ENCODE measurements at regions not wholly inside any gene's neighbourhood (a gene's known extent, or its start where the extent isn't known, plus 50 kb on each side); places are given as distances from the start of the nearest gene placed in this dataset.
"Not testable (repeated sequence)": the region's sequence is repeated elsewhere in the genome, so short reads cannot be mapped to it uniquely, and the experiment has no call there.

DNA sequence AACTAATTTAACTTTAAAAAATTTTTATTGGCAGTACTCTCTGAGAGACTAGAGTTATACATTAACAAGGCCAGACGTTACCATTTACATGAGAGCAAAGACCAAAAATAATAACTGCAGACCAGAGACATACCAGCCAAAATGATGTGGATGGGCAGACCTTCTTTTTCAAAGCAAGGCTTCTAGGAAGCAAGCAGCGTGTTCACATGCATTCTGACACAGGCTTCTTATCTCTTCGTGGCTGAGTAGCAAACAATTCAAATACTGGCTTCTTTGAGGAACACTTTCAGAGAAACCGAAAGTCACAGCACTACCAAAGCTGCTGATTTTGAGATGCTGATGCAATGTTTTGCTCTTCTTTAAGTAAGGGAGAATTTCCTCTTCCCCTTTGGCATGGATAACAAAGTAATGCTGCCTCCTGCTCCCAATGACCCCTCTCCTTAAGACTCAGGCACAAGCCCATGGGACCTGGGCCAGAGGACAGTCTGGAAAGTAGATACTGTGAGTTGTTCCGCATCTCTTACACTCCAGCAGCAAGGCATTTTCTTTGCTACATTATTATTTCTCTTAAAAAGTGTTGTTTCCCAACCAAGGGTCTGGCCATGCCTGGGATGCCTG, 181.9 kb downstream of the MREG start:
- no peak for DNase-seq (ENCODE audit: low read depth)

DNA sequence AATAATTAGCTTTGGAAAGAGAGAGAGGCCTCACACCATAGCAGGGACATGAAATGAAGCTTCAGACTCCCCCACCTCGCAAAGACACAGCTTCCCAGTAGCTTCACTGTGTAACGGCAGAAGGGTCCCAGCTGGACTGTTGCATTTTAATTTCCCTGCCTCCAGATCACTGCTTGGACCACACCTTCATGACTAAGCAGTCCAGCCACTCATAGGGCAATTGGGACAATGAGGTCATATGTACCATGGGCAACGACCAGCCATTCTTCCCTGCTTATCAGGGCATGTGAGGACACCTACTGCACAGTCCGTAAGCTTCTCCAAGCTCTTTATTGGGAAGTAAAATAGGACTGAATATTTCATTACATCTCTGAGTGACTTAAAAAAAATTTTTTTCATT, 183.0 kb downstream of the MREG start:
- no peak for DNase-seq (ENCODE audit: low read depth)

GRCh38 chr2:215829261-215829660, 184.1 kb downstream of the MREG start:
- no peak for DNase-seq (ENCODE audit: low read depth)

GRCh38 chr2:215828528-215829184, 184.7 kb downstream of the MREG start:
- peak; percentile 9 for DNase-seq (ENCODE audit: low read depth)

DNA sequence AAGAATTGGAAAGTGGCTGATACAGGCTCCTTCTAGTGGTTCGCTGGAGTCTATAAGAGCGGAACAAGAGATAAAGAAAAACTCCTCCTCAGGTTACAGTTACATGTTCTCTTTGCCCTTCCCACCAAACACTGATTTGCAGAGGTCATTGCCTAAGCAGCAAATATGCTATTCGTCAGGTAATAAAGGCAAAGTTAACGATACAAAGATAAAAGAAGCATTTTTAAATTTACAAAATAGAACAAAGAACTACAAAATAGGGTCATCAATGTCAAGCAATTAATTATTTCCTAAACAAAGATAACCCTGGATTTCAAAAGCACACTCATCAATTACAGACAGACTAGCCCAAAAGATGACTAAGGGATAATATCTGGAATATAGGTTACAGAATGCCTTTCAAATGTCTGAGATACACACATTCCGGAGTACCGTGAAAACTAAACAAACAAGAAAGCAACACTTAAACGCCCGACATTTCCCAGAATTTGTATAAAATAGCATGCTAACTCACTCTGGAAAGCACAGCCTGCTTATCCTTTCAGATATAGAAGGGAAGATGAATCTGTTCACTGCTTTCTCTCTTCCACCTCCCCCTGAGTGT, 186.4 kb downstream of the MREG start:
- DNase-seq (ENCODE audit: low read depth), result no peak

- no peak for DNase-seq (ENCODE audit: low read depth)
Observed at GRCh38 chr2:215826376-215826775, 187.0 kb downstream of the MREG start.

DNA sequence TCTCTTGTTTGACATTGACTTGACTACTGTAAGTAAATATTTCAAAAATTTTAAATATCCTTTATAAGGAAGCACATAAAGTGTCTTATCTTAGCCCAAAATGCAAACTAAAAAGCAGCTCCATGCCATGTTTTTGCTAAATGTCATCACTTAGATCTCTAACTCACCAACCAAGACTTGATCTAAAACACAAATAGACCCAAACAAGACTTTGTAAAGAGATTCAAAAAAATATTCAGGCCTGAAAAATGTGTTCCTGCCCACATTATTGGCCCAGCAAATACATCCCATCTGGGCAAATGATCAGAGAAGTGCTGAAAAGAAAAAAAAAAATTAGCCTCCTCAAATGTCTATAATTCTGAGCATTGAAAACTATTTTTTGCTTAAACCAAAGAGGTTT, 187.6 kb downstream of the MREG start:
- DNase-seq (ENCODE audit: low read depth), result no peak

- not testable (repeated sequence) for DNase-seq (ENCODE audit: low read depth)
Observed at GRCh38 chr2:215821298-215821697, 192.1 kb downstream of the MREG start.

DNA sequence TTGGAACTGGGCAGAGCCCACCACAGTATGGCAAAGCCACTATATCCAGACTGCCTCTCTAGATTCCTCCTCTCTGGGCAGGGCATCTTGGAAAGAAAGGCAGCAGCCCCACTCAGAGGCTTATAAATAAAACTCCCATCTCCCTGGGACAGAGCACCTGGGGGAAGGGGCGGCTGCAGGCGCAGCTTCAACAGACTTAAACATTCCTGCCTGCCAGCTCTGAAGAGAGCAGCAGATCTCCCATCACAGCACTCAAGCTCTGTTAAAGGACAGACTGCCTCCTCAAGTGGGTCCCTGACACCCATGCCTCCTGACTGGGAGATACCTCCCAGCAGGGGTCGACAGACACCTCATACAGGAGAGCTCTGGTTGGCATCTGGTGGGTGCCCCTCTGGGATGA, 193.6 kb downstream of the MREG start:
- DNase-seq (ENCODE audit: low read depth), result not testable (repeated sequence)

- DNase-seq (ENCODE audit: low read depth), result no peak
Observed at GRCh38 chr2:215817046-215817445, 196.3 kb downstream of the MREG start.

DNA sequence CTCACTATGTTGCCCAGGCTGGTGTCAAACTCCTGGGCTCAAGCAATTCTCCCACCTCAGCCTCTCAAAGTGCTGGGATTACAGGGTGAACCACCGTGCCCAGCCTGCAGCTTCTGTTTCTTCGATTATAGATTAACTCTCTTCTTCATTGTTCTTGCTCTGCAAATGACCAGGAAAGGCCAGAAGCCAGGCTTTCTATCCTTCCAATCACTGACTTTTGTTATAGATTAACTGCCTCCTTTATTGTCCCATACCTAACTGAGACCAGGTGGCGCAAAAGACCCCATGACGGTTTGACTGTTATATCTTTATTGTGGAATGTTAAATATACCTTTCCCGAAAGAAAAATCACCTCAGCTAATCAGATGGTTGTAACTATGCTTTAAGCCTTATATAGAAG, 196.9 kb downstream of the MREG start:
- DNase-seq (ENCODE audit: low read depth), result no peak

GRCh38 chr2:215815960-215816359, 197.4 kb downstream of the MREG start:
- no peak for DNase-seq (ENCODE audit: low read depth)

DNA sequence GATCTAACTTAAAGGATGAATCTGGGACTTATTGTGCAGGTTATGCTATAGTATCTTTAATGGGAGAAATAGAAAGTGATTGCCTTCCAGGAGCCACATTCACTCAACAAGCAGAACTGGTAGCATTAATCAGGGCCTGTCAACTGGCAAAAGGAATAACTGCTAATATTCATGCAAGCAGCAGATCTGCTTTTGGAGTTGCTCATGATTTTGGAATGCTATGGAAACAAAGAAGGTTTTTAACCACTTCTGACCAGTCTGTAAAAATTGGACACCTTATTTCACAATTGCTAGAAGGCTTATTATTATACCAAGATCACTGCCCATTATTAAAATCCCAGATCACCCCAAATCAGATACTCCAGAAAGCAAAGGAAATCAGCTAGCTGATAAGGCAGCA, 200.4 kb downstream of the MREG start:
- DNase-seq (ENCODE audit: low read depth), result no peak

- no peak for DNase-seq (ENCODE audit: low read depth)
Observed at GRCh38 chr2:215811409-215812345, 201.7 kb downstream of the MREG start.

DNA sequence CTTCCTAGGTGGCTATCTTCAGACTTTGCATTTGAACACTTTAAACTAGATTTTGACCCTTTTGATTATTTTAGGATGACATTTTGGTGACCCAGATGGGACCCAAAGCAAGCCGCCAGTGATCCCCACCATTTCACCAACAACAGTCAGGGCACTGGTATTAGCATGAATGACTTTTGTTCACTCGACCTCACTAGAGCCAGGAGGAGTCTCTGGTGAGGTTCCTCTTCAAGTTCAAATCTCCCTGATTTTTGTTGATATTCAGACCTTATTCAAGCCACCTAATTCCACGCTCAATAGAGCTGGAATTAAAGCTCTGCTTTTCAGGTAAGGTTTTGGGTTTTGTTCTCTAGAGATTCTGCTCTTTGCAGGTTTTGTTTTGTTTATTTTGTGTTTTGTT, 202.3 kb downstream of the MREG start:
- DNase-seq (ENCODE audit: low read depth), result no peak

DNA sequence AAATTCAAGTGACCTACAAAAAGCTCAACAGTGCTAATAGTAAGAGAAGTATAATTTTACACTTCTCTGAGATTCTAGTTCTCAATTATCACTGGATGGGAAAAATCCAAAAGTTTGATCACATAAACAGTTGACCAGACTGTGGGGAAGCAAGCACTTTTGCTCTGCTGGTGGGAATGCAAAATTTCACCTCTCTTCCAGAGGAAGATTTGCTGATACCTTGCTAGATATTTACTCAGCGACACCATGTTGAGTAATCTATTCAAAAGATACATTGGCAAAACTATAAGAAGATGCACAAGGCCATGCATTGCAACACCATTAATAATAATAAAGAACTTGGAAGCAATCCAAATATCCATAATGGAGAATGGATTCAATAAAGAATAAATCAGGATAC, 204.4 kb downstream of the MREG start:
- no peak for DNase-seq (ENCODE audit: low read depth)

GRCh38 chr2:215808194-215808593, 205.2 kb downstream of the MREG start:
- DNase-seq (ENCODE audit: low read depth), result no peak

DNA sequence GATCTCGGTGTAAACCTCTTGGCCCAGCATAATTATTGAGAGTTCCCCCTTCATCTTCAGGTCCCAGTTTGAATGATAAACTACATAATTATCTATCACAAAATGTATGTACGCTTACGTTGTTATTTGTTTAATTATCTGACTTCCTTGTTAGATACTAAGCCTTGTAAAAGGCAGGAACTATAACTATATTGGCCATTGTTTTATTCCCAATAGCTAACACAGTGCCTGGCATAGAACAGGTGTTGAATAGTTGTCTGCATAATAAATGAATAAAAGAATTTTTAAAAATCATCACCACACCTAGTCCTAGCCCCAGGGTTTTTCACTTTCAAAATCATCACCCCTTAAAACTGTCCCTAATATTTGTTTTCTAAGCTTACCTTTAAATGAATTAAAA, 207.9 kb downstream of the MREG start:
- no peak for DNase-seq (ENCODE audit: low read depth)

DNA sequence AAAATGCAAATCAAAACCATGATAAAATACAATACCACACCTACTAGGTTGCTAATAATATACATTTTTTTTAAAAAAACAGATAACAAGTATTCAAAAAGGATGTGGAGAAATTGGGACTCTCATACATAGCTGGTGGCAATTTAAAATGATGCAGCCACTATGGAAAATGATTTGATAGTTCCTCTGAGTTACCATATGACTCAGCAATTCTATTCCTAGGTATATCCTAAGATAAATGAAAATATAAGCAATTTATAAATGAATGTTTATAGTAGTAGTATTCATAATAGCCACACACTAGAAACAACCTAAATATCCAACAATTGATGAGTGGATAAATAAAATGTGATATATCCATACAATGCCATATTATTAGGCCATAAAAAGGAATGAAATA, 210.2 kb downstream of the MREG start:
- DNase-seq (ENCODE audit: low read depth), result no peak

DNA sequence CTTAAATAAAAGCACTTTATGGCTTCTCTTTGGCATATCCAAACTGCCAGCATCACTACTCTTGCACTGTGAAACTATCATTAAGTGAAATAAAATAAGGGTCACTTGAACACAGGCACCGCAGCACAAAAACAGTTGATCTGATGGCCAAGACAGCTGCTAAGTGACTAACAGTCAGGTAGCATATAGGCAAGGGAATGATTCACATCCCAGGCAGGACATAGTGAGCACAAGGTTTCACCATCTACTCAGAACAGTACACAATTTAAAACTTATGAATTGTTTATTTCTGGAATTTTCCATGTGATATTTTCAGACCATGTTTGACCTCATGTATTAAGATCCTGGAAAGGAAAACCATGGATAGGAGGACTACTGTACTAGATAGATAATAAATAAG, 214.2 kb downstream of the MREG start:
- DNase-seq (ENCODE audit: low read depth), result no peak

- no peak for DNase-seq (ENCODE audit: low read depth)
Observed at GRCh38 chr2:215797676-215798075, 215.7 kb downstream of the MREG start.

GRCh38 chr2:215796140-215796855, 217.1 kb downstream of the MREG start:
- no peak for DNase-seq (ENCODE audit: low read depth)
